Esophagus muscularis mucosa (tissue), 4 donors: ENCODE measurements at regions not wholly inside any gene's neighbourhood (a gene's known extent, or its start where the extent isn't known, plus 50 kb on each side); places are given as distances from the start of the nearest gene placed in this dataset.

Experiments used
- DNase-seq: peaks from one replicate; pipeline ENCODE4 v3.0.0-alpha.2; 2017; ENCODE audit errors: extremely low spot score
- H3K27ac ChIP-seq, 4 donors: fragments of 200-600 bp; sonication (generic); replicated peaks in 1 of 4; 1 replicate in 3 of 4; 2 replicates in 1 of 4; pipeline ENCODE4 v1.5.1; 2016 to 2019; ENCODE audit warnings: mild to moderate bottlenecking in 1 of 4
- H3K27me3 ChIP-seq, 4 donors: fragments of 200-600 bp; sonication (generic); one replicate each; pipeline versions ENCODE4 v1.5.1 to v1.6.0; 2016 to 2019
- H3K36me3 ChIP-seq, 4 donors: fragments of 200-600 bp; sonication (generic); one replicate each; pipeline ENCODE4 v1.5.1; 2016 to 2019
- H3K4me1 ChIP-seq, 4 donors: fragments of 200-600 bp; sonication (generic); one replicate each; pipeline ENCODE4 v1.5.1; 2016 to 2019
- H3K4me3 ChIP-seq, 4 donors: fragments of 200-600 bp; sonication (generic); 1 replicate in 2 of 4; 2 replicates in 2 of 4; pipeline ENCODE4 v1.5.1; 2016 to 2019; ENCODE audit warnings: mild to moderate bottlenecking in 4 of 4, moderate library complexity in 1 of 4
- H3K9me3 ChIP-seq, 4 donors: fragments of 200-600 bp; sonication (generic); 1 replicate in 3 of 4; 2 replicates in 1 of 4; pipeline ENCODE4 v1.5.1; 2016 to 2019
- CTCF ChIP-seq, 3 experiments: fragments of 200-600 bp in 2 of 3; fragments of 450-650 bp in 1 of 3; sonication (generic) in 2 of 3; IDR thresholded peaks; one replicate each; pipeline ENCODE4 v1.5.1; 2017 to 2019; ENCODE audit warnings: antibody characterized with exemption in 3 of 3, mild to moderate bottlenecking in 2 of 3, moderate library complexity in 1 of 3
- EP300 ChIP-seq: sonication (generic); formaldehyde crosslinking; IDR thresholded peaks from one replicate; pipeline ENCODE4 v1.6.1; 2017; ENCODE audit warnings: antibody characterized with exemption
- POLR2A ChIP-seq: fragments of 450-650 bp; IDR thresholded peaks from one replicate; pipeline ENCODE4 v1.6.1; 2017; ENCODE audit warnings: antibody characterized with exemption, moderate library complexity, mild to moderate bottlenecking, low read depth
- POLR2AphosphoS5 ChIP-seq, 2 donors: sonication (generic); formaldehyde crosslinking; IDR thresholded peaks; one replicate each; pipeline ENCODE4 v1.6.1; 2017; ENCODE audit warnings: antibody characterized with exemption in 2 of 2
- WGBS: methylation state at CpG from one replicate; pipeline ENCODE4 v1.1.5; 2018; 5-methylcytosine and 5-hydroxymethylcytosine counted together
- intact Hi-C: fragments of 100-400 bp; cut with DNase I; formaldehyde crosslinking; loops from one replicate; pipeline ENCODE4 v1.15.1; 2023

- no peaks in the 10 kb centered on the region for H3K4me1 ChIP-seq
- intact Hi-C loops = no loop called here
- WGBS = 89% methylated on average over 3 of the region's 3 CpGs
- no peak for DNase-seq
- H3K36me3 ChIP-seq = no peaks in the 10 kb centered on the region
- H3K27ac ChIP-seq = no peak overlapping the region
- TF ChIP-seq POLR2AphosphoS5 (IDR thresholded peaks at IDR 0.05) (no peak), CTCF (IDR thresholded peaks at IDR 0.05) (no peak), POLR2A (no peak), EP300 (no peak)
- no peak overlapping the region for H3K4me3 ChIP-seq
- no peaks in the 10 kb centered on the region for H3K27me3 ChIP-seq
- peaks cover 0 to 3% (median under 1%) of the 10 kb centered on the region in 4 donors for H3K9me3 ChIP-seq
Observed at GRCh38 chr13:22618002-22618401, 562.8 kb upstream of the SGCG start.

- no peaks in the 10 kb centered on the region for H3K4me1 ChIP-seq
- H3K4me3 ChIP-seq = no peak overlapping the region
- DNase-seq = no peak
- WGBS = 83% methylated on average over 5 of the region's 5 CpGs
- peaks cover 0 to 4% (median 2%) of the 10 kb centered on the region in 4 donors for H3K9me3 ChIP-seq
- H3K27me3 ChIP-seq = no peaks in the 10 kb centered on the region
- H3K36me3 ChIP-seq = no peaks in the 10 kb centered on the region
- TF ChIP-seq POLR2A (no peak), EP300 (no peak), CTCF (IDR thresholded peaks at IDR 0.05) (no peak), POLR2AphosphoS5 (IDR thresholded peaks at IDR 0.05) (no peak)
- intact Hi-C loops = no loop called here
- H3K27ac ChIP-seq = no peak overlapping the region
Observed at GRCh38 chr13:22625691-22626090, 555.1 kb upstream of the SGCG start.

GRCh38 chr13:22629374-22629773 is 551.4 kb upstream of the SGCG start:
- H3K36me3 ChIP-seq = no peaks in the 10 kb centered on the region
- intact Hi-C loops = no loop called here
- H3K4me1 ChIP-seq = no peaks in the 10 kb centered on the region
- H3K9me3 ChIP-seq = peaks cover 0 to 11% (median 2%) of the 10 kb centered on the region in 4 donors
- no peak overlapping the region for H3K4me3 ChIP-seq
- no peak for DNase-seq
- no peaks in the 10 kb centered on the region for H3K27me3 ChIP-seq
- 78% methylated on average over 2 of the region's 2 CpGs for WGBS
- TF ChIP-seq POLR2AphosphoS5 (IDR thresholded peaks at IDR 0.05) = no peak
- H3K27ac ChIP-seq = no peak overlapping the region

- TF ChIP-seq POLR2A (no peak), EP300 (no peak), POLR2AphosphoS5 (IDR thresholded peaks at IDR 0.05) (no peak), CTCF (IDR thresholded peaks at IDR 0.05) (no peak)
- H3K9me3 ChIP-seq = no peaks in the 10 kb centered on the region
- no peak overlapping the region for H3K4me3 ChIP-seq
- H3K27ac ChIP-seq = no peak overlapping the region
- 85% methylated on average over 2 of the region's 8 CpGs for WGBS
- H3K36me3 ChIP-seq = no peaks in the 10 kb centered on the region
- no peaks in the 10 kb centered on the region for H3K4me1 ChIP-seq
- no peaks in the 10 kb centered on the region for H3K27me3 ChIP-seq
- intact Hi-C loops = no loop called here
- DNase-seq = no peak
Observed at GRCh38 chr13:22642088-22642487, 538.7 kb upstream of the SGCG start.

- TF ChIP-seq POLR2AphosphoS5 (IDR thresholded peaks at IDR 0.05) (no peak), EP300 (no peak), CTCF (IDR thresholded peaks at IDR 0.05) (no peak), POLR2A (no peak)
- H3K27ac ChIP-seq = no peak overlapping the region
- H3K4me3 ChIP-seq = no peak overlapping the region
- 57% methylated on average over 4 of the region's 4 CpGs for WGBS
- no peaks in the 10 kb centered on the region for H3K36me3 ChIP-seq
- intact Hi-C loops = no loop called here
- no peak for DNase-seq
- H3K9me3 ChIP-seq = no peaks in the 10 kb centered on the region
- H3K27me3 ChIP-seq = no peaks in the 10 kb centered on the region
- no peaks in the 10 kb centered on the region for H3K4me1 ChIP-seq
Observed at GRCh38 chr13:22644941-22645340, 535.8 kb upstream of the SGCG start.
